OCI-LY3 (cell line): ENCODE measurements at regions not wholly inside any gene's neighbourhood (a gene's known extent, or its start where the extent isn't known, plus 50 kb on each side); places are given as distances from the start of the nearest gene placed in this dataset.

Experiments
- CTCF ChIP-seq: fragments of 200-600, 300-600 bp; sonication (generic); IDR thresholded peaks from 2 replicates; pipeline ENCODE4 v1.5.1; 2014; ENCODE audit warnings: antibody characterized with exemption, low read length, low read depth
- EZH2phosphoT487 ChIP-seq: fragments of 200-600 bp; shearing (Covaris generic); IDR thresholded peaks from 2 replicates; pipeline ENCODE4 v1.6.1; 2018; ENCODE audit warnings: antibody characterized with exemption, mixed run types, low read depth

DNA sequence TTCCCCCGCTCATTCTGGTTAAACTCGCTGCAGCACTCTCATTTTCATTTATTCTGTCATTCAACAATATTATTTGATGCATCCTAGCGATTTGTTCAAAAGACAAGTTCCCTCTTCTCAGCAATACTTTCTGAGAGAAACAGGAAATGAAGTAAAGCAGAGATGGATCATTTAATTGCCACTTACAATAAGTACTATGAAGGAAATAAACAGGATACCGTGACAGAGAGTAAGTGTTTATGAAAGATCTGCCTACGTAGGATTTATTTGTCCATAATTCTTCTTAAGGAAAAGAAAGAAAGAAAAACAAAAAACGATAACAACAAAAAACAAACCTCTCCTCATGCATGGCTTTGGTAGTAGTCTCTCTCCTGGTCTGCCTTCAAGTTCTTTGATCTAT is 406.8 kb upstream of the ZNF608 start:
- TF ChIP-seq CTCF (no peak), EZH2phosphoT487 (no peak)
